Activated CD8-positive, alpha-beta T cell treated with anti-CD3 and anti-CD28 coated beads for 36 hours (primary cell): ENCODE measurements at regions not wholly inside any gene's neighbourhood (a gene's known extent, or its start where the extent isn't known, plus 50 kb on each side); places are given as distances from the start of the nearest gene placed in this dataset.

Source experiments
- ATAC-seq: fragments of 200-7000 bp; cut with Tn5 transposase; one replicate; pipeline ENCODE4 v1.10.0; 2021; ENCODE audit warnings: mild to moderate bottlenecking, moderate library complexity
- CTCF ChIA-PET: fragments of 350-600 bp; sonication (Branson Sonifier 250); formaldehyde crosslinking; loops from one replicate; lab custom pipeline; 2021; ENCODE audit warnings: antibody characterized with exemption; lab: Charles Lee
- POLR2A ChIA-PET: fragments of 350-600 bp; sonication (Branson Sonifier 250); formaldehyde crosslinking; loops from one replicate; lab custom pipeline; 2021; ENCODE audit warnings: antibody characterized with exemption; lab: Charles Lee
- DNase-seq: peaks from one replicate; pipeline ENCODE4 v3.0.0-alpha.2; 2020
- H3K27ac Mint-ChIP-seq: one replicate; pipeline ENCODE4 v1.8.0; 2021; ENCODE audit warnings: mild to moderate bottlenecking, mixed read lengths
- H3K27me3 Mint-ChIP-seq: one replicate; pipeline ENCODE4 v1.8.0; 2021; ENCODE audit warnings: mixed read lengths
- H3K36me3 Mint-ChIP-seq: one replicate; pipeline ENCODE4 v1.8.0; 2021; ENCODE audit warnings: low read depth, mixed read lengths
- H3K4me1 Mint-ChIP-seq: one replicate; pipeline ENCODE4 v1.8.0; 2021; ENCODE audit warnings: low read depth, mixed read lengths
- H3K4me3 Mint-ChIP-seq: one replicate; pipeline ENCODE4 v1.8.0; 2021; ENCODE audit warnings: mild to moderate bottlenecking, moderate library complexity, mixed read lengths
- H3K9me3 Mint-ChIP-seq: one replicate; pipeline ENCODE4 v1.8.0; 2021; ENCODE audit warnings: mixed read lengths
- intact Hi-C: fragments of 100-400 bp; cut with micrococcal nuclease; formaldehyde crosslinking; loops from one replicate; pipeline ENCODE4 v1.10.0; 2022
- TF ChIP-seq, protein P1 (sequence below): fragments of 200-600 bp; IDR thresholded peaks from one replicate; pipeline ENCODE4 v1.8.0; 2022; ENCODE audit warnings: antibody characterized with exemption, mild to moderate bottlenecking

DNA sequence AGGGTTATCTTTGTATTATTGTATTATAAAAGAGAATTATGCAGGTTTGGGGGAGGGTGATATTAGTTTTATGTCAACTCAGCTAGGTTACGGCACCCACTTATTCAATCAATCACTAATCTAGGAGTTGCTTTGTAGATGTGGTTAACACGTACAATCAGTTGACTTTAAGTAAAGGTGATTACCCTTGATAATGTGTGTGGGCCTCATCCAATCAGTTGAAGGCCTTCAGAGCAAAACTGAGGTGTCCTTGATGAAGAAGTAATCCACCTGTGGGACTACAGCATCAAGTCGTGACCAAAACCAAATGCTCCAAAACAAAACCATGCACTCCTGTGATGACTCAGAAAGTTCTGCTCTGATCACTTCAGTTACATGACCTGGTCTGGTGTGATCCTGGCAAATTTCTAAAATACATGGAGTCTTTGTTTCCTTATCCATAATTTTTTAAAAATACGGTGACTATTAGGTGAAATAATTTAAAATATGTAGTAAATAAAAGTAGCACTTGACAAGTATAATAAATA is 114.1 kb downstream of the IYD start:
- DNase-seq (no peak), ATAC-seq (no peak)
- no peak overlapping the region for H3K4me3 Mint-ChIP-seq
- H3K36me3 Mint-ChIP-seq: no peaks in the 10 kb centered on the region
- ChIA-PET CTCF (no interaction called here), POLR2A (no interaction called here)
- no peaks in the 10 kb centered on the region for H3K4me1 Mint-ChIP-seq
- intact Hi-C loops: no loop called here
- no peaks in the 10 kb centered on the region for H3K9me3 Mint-ChIP-seq
- no peak overlapping the region for H3K27ac Mint-ChIP-seq
- H3K27me3 Mint-ChIP-seq: peaks cover 13% of the 10 kb centered on the region
- TF ChIP-seq, protein P1, sequence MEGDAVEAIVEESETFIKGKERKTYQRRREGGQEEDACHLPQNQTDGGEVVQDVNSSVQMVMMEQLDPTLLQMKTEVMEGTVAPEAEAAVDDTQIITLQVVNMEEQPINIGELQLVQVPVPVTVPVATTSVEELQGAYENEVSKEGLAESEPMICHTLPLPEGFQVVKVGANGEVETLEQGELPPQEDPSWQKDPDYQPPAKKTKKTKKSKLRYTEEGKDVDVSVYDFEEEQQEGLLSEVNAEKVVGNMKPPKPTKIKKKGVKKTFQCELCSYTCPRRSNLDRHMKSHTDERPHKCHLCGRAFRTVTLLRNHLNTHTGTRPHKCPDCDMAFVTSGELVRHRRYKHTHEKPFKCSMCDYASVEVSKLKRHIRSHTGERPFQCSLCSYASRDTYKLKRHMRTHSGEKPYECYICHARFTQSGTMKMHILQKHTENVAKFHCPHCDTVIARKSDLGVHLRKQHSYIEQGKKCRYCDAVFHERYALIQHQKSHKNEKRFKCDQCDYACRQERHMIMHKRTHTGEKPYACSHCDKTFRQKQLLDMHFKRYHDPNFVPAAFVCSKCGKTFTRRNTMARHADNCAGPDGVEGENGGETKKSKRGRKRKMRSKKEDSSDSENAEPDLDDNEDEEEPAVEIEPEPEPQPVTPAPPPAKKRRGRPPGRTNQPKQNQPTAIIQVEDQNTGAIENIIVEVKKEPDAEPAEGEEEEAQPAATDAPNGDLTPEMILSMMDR: no peak

DNA sequence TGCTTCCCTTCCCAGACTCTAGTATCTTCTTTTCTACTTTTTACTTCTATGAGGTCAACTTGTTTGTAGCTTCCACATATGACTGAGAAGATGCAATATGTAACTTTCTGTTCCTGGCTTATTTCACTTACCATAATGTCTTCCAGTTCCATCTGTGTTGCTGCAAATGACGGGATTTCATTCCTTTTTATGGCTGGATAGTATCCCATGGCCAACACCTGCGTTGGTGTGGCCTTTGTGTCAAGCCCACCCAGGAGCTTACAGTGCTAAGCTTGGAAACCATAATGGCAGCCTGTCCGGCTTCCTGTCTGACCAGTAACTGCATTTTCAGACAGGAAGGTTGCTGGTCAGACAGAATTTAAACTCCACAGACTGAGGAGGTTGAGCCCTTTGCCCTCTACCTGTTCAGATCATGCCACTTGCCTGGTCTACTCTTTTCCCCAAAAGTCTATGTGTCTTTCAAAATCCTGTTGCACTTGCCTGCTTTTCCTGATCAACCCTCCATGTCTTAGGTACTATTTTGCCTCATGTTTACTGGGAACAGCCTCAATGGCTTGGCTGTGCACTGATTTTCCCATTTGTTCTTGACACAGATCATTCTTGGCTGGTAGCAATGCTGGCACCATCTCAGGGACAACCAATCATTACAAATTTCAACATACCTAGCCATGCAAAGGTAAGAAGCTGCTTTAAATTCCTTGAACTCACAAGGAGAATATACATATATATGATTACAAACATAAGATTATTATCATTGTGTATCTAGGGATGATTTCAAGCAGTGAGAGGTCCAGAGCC is 114.3 kb upstream of the PLEKHG1 start:
- Mint-ChIP-seq H3K4me3 (no peak overlapping the region), H3K36me3 (no peaks in the 10 kb centered on the region), H3K27ac (no peak overlapping the region), H3K9me3 (no peaks in the 10 kb centered on the region), H3K27me3 (peaks cover 8% of the 10 kb centered on the region), H3K4me1 (no peaks in the 10 kb centered on the region)
- TF ChIP-seq, protein P1: no peak
- no peak for DNase-seq
- ChIA-PET CTCF (no interaction called here), POLR2A (no interaction called here)
- no peak for ATAC-seq
- intact Hi-C loops: no loop called here

DNA sequence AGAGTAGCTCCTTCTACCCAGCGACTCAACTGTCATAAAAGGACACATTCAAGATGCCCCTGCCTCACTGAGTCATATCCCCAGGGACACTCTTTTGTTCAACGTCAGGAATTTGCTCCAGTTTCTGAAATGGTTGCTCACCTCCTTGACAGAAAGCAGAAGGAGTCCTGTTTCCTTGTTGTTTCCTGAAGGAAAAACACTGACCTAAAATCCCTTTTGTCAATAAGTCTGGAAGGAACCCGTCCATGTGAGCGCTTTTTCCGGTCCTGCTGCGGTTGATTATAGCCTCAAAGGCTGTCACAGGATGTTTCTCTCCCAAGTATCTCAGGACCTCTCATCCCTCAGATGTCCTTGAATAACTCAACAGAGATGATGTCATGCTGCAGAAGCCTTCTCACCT is 113.6 kb upstream of the PLEKHG1 start:
- Mint-ChIP-seq H3K27ac (no peak overlapping the region), H3K27me3 (peaks cover 5% of the 10 kb centered on the region), H3K4me3 (no peak overlapping the region), H3K36me3 (no peaks in the 10 kb centered on the region), H3K4me1 (peaks cover 5% of the 10 kb centered on the region), H3K9me3 (no peaks in the 10 kb centered on the region)
- ATAC-seq (no peak), DNase-seq (no peak)
- ChIA-PET POLR2A (no interaction called here), CTCF (interaction anchor here (1.1 kb wide), 1 partner anchor 8 kb away, joined by 3 read pairs; no protein-coding TSS in a partner anchor)
- TF ChIP-seq, protein P1: no peak
- intact Hi-C loops: no loop called here

- intact Hi-C loops: no loop called here
- Mint-ChIP-seq H3K27me3 (peaks cover 5% of the 10 kb centered on the region), H3K4me3 (no peak overlapping the region), H3K4me1 (peaks cover 21% of the 10 kb centered on the region), H3K9me3 (peaks cover 9% of the 10 kb centered on the region), H3K36me3 (peaks cover 2% of the 10 kb centered on the region), H3K27ac (no peak overlapping the region)
- TF ChIP-seq, protein P1: no peak
- ChIA-PET CTCF (interaction anchor here (0.9 to 1.9 kb wide), 5 partner anchors 56 to 196 kb away, joined by 3 to 6 read pairs (median 4); partner anchors contain the start of gene PLEKHG1), POLR2A (interaction anchor here (1.0 kb wide), 1 partner anchor 9 kb away, joined by 3 read pairs; no protein-coding TSS in a partner anchor)
- ATAC-seq: no peak
- no peak for DNase-seq
Observed at GRCh38 chr6:150490586-150490985, 109.1 kb upstream of the PLEKHG1 start.
